ENCODE measurements at regions not wholly inside any gene's neighbourhood (a gene's known extent, or its start where the extent isn't known, plus 50 kb on each side); places are given as distances from the start of the nearest gene placed in this dataset.

DNA sequence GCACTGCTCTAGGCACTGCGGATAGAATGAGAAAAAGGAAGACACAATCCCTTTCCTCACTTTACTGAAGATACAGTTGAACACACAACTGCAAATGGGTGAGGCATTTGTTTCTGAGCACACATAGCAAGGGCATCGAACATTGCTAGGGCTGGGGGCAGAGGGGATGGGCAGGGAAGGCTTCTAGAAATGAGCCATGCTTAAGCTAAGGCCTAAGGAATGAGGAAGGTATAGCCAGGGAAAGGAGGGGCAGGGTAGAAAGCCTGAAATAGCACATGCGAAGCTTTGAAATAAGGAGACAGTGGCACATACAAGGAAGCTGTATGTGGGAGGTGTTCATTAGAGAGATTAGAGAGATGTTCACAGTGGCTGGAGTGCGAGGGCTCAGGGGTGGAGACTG, 92.7 kb downstream of the KIF4B start:
- Histone ChIP-seq H3K9ac (ENCODE audit: low read depth in 1 of 2, low read length in 2 of 2) (no peak overlapping the region), H3K36me3 (ENCODE audit: control insufficient read depth in 1 of 2, insufficient read depth in 2 of 2, low read length in 2 of 2) (no peaks in the 10 kb centered on the region), H3K4me1 (ENCODE audit: control insufficient read depth in 1 of 2, insufficient read depth in 2 of 2, low read length in 2 of 2) (no peaks in the 10 kb centered on the region), H3K27me3 (ENCODE audit: control insufficient read depth in 1 of 2, insufficient read depth in 2 of 2, low read length in 2 of 2) (no peaks in the 10 kb centered on the region), H3K27ac (ENCODE audit: low read depth, low read length) (no peak overlapping the region), H3K4me3 (ENCODE audit: low read depth in 1 of 2, low read length in 2 of 2) (no peak overlapping the region), H3K9me3 (ENCODE audit: control insufficient read depth in 1 of 2, low read length in 2 of 2) (no peaks in the 10 kb centered on the region)

DNA sequence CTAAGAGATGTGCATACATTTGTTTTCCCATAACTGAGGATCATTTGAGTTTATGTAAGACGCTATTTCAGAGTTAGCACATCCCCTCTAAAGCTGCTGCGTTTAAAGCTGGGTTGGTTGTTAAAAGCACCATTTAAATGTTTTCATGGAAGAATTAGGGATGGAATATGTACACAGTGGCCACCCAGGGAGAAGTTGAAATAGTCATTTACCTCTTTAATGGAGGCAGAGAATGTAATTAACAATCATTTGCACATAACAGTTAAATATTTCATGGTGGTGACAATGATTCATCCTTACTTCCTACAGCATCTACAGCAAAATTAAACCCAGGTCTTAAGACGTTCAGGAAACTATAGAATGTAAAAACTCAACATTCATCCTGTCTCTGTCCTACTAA, 100.3 kb downstream of the KIF4B start:
- H3K9me3 ChIP-seq (ENCODE audit: control insufficient read depth in 1 of 2, low read length in 2 of 2): no peaks in the 10 kb centered on the region
- no peak overlapping the region for H3K9ac ChIP-seq (ENCODE audit: low read depth in 1 of 2, low read length in 2 of 2)
- H3K4me3 ChIP-seq (ENCODE audit: low read depth in 1 of 2, low read length in 2 of 2): no peak overlapping the region
- H3K27me3 ChIP-seq (ENCODE audit: control insufficient read depth in 1 of 2, insufficient read depth in 2 of 2, low read length in 2 of 2): no peaks in the 10 kb centered on the region
- H3K4me1 ChIP-seq (ENCODE audit: control insufficient read depth in 1 of 2, insufficient read depth in 2 of 2, low read length in 2 of 2): no peaks in the 10 kb centered on the region
- H3K36me3 ChIP-seq (ENCODE audit: control insufficient read depth in 1 of 2, insufficient read depth in 2 of 2, low read length in 2 of 2): no peaks in the 10 kb centered on the region
- no peak overlapping the region for H3K27ac ChIP-seq (ENCODE audit: low read depth, low read length)

DNA sequence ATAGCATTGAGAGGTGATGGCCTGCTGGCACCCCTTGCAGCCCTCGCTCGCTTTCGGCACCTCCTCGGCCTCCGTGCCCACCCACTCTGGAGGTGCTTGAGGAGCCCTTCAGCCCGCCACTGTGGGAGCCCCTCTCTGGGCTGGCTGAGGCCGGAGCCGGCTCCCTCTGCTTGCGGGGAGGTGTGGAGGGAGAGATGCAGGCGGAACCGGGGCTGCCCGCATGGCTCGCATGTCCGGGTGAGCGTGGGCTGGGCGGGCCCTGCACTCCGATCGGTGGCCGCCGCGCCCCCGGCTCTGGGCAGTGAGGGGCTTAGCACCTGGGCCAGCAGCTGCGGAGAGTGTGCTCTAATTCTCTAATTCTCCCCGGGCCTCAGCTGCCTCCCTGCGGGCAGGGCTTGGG, 101.1 kb downstream of the KIF4B start:
- Histone ChIP-seq H3K9ac (ENCODE audit: low read depth in 1 of 2, low read length in 2 of 2) (no peak overlapping the region), H3K4me1 (ENCODE audit: control insufficient read depth in 1 of 2, insufficient read depth in 2 of 2, low read length in 2 of 2) (no peaks in the 10 kb centered on the region), H3K9me3 (ENCODE audit: control insufficient read depth in 1 of 2, low read length in 2 of 2) (no peaks in the 10 kb centered on the region), H3K27me3 (ENCODE audit: control insufficient read depth in 1 of 2, insufficient read depth in 2 of 2, low read length in 2 of 2) (no peaks in the 10 kb centered on the region), H3K4me3 (ENCODE audit: low read depth in 1 of 2, low read length in 2 of 2) (no peak overlapping the region), H3K27ac (ENCODE audit: low read depth, low read length) (no peak overlapping the region), H3K36me3 (ENCODE audit: control insufficient read depth in 1 of 2, insufficient read depth in 2 of 2, low read length in 2 of 2) (no peaks in the 10 kb centered on the region)

DNA sequence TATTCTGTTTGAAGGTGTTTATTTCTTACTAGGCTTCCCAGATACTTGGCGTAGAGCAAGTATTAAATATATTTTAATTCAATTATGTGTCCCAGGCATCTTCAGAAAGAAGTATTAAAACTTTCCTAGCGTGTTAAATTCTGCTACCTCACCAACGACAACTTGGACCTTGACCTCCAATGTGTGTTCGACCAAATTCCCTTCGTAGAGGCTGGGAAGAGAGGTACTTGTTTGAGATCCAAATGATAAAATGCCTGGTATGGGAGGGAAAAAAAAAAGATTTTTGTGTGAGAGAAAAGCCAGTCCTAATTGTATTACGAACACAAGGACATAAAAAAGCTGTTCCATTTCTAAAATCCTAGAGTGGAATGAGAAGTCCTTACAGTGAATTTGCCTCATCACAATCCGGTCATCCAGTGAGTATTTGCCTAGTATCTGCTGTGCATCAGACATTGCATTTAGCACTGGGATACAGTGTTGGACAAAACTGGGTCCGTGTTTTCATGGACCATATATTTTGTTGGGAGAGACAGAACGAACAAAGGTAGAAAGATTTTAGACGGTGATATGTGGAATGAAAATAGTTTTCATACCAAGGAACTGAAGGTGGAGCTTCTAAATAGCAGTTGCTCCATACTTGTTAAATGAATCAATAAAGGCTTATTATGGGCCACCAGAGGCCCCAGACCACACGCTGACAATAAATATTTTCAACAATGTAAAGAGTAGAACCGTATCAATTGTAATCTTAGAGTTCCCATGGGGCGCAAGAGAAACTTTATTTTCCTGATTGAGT, 103.1 kb downstream of the KIF4B start:
- Histone ChIP-seq H3K4me1 (ENCODE audit: control insufficient read depth in 1 of 2, insufficient read depth in 2 of 2, low read length in 2 of 2) (no peaks in the 10 kb centered on the region), H3K9me3 (ENCODE audit: control insufficient read depth in 1 of 2, low read length in 2 of 2) (no peaks in the 10 kb centered on the region), H3K4me3 (ENCODE audit: low read depth in 1 of 2, low read length in 2 of 2) (no peak overlapping the region), H3K27me3 (ENCODE audit: control insufficient read depth in 1 of 2, insufficient read depth in 2 of 2, low read length in 2 of 2) (no peaks in the 10 kb centered on the region), H3K36me3 (ENCODE audit: control insufficient read depth in 1 of 2, insufficient read depth in 2 of 2, low read length in 2 of 2) (no peaks in the 10 kb centered on the region), H3K27ac (ENCODE audit: low read depth, low read length) (no peak overlapping the region), H3K9ac (ENCODE audit: low read depth in 1 of 2, low read length in 2 of 2) (no peak overlapping the region)

DNA sequence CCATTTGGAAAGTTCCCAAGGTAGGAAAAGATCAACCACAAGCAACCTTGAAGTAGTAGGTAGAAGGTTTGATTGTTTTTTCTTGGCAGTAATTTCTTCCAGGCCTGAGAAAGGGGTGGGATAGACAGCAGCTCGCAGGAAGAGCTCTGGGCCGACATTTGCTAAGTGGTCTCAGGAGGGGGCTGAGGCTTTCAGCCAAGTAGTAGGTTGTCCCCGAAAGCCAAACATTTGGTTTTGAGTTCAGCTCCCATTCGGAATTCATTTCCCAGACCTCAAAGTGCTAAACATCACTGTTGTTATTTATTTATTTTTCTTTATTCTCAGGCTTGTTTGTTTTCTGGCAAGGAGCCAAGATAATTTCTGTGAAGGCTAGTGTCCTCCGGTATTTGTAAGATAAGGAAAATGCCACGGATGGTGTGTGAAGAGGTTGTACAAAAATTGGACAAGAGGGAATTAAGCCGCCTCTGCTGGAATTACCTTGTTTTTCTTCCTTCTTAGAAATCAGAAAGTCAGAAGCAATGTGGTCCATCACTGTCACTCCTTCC, 112.1 kb downstream of the KIF4B start:
- Histone ChIP-seq H3K36me3 (ENCODE audit: control insufficient read depth in 1 of 2, insufficient read depth in 2 of 2, low read length in 2 of 2) (no peaks in the 10 kb centered on the region), H3K9ac (ENCODE audit: low read depth in 1 of 2, low read length in 2 of 2) (no peak overlapping the region), H3K4me3 (ENCODE audit: low read depth in 1 of 2, low read length in 2 of 2) (no peak overlapping the region), H3K4me1 (ENCODE audit: control insufficient read depth in 1 of 2, insufficient read depth in 2 of 2, low read length in 2 of 2) (no peaks in the 10 kb centered on the region), H3K9me3 (ENCODE audit: control insufficient read depth in 1 of 2, low read length in 2 of 2) (no peaks in the 10 kb centered on the region), H3K27me3 (ENCODE audit: control insufficient read depth in 1 of 2, insufficient read depth in 2 of 2, low read length in 2 of 2) (peaks cover 0 to 4% of the 10 kb centered on the region in 2 donors), H3K27ac (ENCODE audit: low read depth, low read length) (no peak overlapping the region)

DNA sequence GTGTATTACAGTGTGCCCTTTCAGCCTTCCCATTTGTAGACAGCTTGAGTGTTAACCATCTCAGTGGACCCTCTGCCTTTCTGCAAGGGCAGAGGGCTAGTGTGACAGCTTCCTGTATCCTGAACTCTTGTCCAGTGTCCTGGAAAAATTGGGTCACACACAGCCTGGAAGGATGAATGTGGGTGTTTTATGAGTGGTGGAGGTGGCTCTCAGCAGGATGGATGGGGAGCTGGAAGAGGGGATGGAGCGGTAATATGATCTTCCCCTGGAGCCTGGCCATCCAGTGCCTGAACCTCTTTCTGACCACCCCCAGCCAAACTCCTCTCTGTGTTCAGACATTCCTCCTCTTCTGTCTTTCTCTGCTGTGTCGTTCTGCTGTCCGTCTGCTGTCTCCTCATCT, 113.0 kb downstream of the KIF4B start:
- H3K27ac ChIP-seq (ENCODE audit: low read depth, low read length): no peak overlapping the region
- no peaks in the 10 kb centered on the region for H3K36me3 ChIP-seq (ENCODE audit: control insufficient read depth in 1 of 2, insufficient read depth in 2 of 2, low read length in 2 of 2)
- H3K4me3 ChIP-seq (ENCODE audit: low read depth in 1 of 2, low read length in 2 of 2): no peak overlapping the region
- H3K9ac ChIP-seq (ENCODE audit: low read depth in 1 of 2, low read length in 2 of 2): no peak overlapping the region
- H3K27me3 ChIP-seq (ENCODE audit: control insufficient read depth in 1 of 2, insufficient read depth in 2 of 2, low read length in 2 of 2): peaks cover 0 to 4% of the 10 kb centered on the region in 2 donors
- no peaks in the 10 kb centered on the region for H3K9me3 ChIP-seq (ENCODE audit: control insufficient read depth in 1 of 2, low read length in 2 of 2)
- H3K4me1 ChIP-seq (ENCODE audit: control insufficient read depth in 1 of 2, insufficient read depth in 2 of 2, low read length in 2 of 2): no peaks in the 10 kb centered on the region

DNA sequence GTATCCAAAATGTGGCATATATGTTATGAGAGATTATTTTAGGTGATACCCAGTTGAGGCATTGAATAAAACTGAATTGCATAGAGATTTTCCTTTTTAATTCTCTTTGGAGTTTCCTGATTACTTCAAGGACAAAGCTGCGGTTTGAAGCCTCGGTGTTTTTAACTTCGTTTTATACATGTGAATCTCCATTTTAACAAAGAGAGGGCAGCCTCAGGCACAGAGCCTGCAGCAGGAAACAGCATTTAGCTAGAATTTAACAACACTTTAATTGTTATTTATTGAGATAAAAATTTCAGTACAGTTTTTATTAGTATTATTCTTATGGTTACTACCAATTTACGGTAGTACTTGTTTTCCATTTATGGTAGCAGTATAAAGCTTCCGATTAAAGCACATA, 114.0 kb downstream of the KIF4B start:
- Histone ChIP-seq H3K9ac (ENCODE audit: low read depth in 1 of 2, low read length in 2 of 2) (no peak overlapping the region), H3K9me3 (ENCODE audit: control insufficient read depth in 1 of 2, low read length in 2 of 2) (no peaks in the 10 kb centered on the region), H3K36me3 (ENCODE audit: control insufficient read depth in 1 of 2, insufficient read depth in 2 of 2, low read length in 2 of 2) (no peaks in the 10 kb centered on the region), H3K4me1 (ENCODE audit: control insufficient read depth in 1 of 2, insufficient read depth in 2 of 2, low read length in 2 of 2) (no peaks in the 10 kb centered on the region), H3K27ac (ENCODE audit: low read depth, low read length) (no peak overlapping the region), H3K4me3 (ENCODE audit: low read depth in 1 of 2, low read length in 2 of 2) (no peak overlapping the region), H3K27me3 (ENCODE audit: control insufficient read depth in 1 of 2, insufficient read depth in 2 of 2, low read length in 2 of 2) (peaks cover 0 to 4% of the 10 kb centered on the region in 2 donors)

DNA sequence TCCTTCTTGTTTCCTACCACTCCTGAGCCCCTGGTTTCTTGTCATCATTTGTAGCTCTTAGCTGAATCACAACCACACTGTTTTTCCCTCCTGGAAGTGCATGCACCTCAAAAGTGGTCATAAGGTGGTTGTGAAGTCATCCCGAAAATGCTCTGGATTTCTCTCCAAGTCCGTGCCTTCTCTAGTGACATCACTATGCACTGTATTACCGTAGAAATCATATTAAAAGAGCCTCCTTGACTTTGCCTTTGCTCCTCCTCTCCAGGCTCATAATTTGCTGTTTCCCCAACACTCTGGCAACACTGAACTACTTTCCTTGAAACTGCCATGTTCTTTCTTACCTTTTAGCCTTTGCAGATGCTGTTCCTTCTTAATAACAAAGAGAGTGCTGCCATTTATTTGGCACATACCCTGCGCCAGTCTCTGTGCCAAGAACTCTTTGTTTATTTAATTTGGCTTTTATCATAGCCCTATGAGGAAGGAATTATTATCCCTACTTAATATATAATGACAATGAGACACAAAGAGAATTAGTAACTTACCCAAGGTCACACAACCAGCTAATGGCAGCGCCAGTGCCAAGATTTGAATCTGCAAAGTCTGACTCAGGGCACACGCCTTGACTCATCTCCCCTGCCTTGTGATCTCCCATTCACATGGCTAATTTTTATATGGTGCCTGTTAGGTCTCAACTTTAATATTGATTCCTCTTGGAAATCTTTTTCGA, 115.4 kb downstream of the KIF4B start:
- Histone ChIP-seq H3K27me3 (ENCODE audit: control insufficient read depth in 1 of 2, insufficient read depth in 2 of 2, low read length in 2 of 2) (peaks cover 0 to 4% of the 10 kb centered on the region in 2 donors), H3K36me3 (ENCODE audit: control insufficient read depth in 1 of 2, insufficient read depth in 2 of 2, low read length in 2 of 2) (no peaks in the 10 kb centered on the region), H3K9ac (ENCODE audit: low read depth in 1 of 2, low read length in 2 of 2) (no peak overlapping the region), H3K27ac (ENCODE audit: low read depth, low read length) (no peak overlapping the region), H3K9me3 (ENCODE audit: control insufficient read depth in 1 of 2, low read length in 2 of 2) (no peaks in the 10 kb centered on the region), H3K4me3 (ENCODE audit: low read depth in 1 of 2, low read length in 2 of 2) (no peak overlapping the region), H3K4me1 (ENCODE audit: control insufficient read depth in 1 of 2, insufficient read depth in 2 of 2, low read length in 2 of 2) (no peaks in the 10 kb centered on the region)

DNA sequence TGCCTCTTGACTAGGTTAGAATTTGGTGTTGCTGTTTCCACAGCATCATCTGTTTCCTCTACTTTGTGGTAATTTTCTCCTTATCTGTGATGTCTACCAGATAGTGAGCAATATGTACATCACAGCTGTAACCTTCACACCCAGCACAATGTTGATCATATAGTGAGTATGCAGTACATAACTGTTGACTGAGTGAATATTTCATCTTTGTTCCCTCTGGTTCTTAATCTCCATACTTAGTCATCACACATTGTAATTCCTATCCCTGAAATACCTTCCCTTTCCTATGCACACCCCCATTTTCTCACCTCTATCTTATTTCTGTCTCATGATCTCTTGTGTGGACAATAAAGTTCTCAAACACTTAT, 115.9 kb downstream of the KIF4B start:
- no peaks in the 10 kb centered on the region for H3K9me3 ChIP-seq (ENCODE audit: control insufficient read depth in 1 of 2, low read length in 2 of 2)
- H3K27ac ChIP-seq (ENCODE audit: low read depth, low read length): no peak overlapping the region
- H3K4me1 ChIP-seq (ENCODE audit: control insufficient read depth in 1 of 2, insufficient read depth in 2 of 2, low read length in 2 of 2): no peaks in the 10 kb centered on the region
- H3K9ac ChIP-seq (ENCODE audit: low read depth in 1 of 2, low read length in 2 of 2): no peak overlapping the region
- H3K27me3 ChIP-seq (ENCODE audit: control insufficient read depth in 1 of 2, insufficient read depth in 2 of 2, low read length in 2 of 2): peaks cover 0 to 4% of the 10 kb centered on the region in 2 donors
- H3K4me3 ChIP-seq (ENCODE audit: low read depth in 1 of 2, low read length in 2 of 2): no peak overlapping the region
- no peaks in the 10 kb centered on the region for H3K36me3 ChIP-seq (ENCODE audit: control insufficient read depth in 1 of 2, insufficient read depth in 2 of 2, low read length in 2 of 2)

DNA sequence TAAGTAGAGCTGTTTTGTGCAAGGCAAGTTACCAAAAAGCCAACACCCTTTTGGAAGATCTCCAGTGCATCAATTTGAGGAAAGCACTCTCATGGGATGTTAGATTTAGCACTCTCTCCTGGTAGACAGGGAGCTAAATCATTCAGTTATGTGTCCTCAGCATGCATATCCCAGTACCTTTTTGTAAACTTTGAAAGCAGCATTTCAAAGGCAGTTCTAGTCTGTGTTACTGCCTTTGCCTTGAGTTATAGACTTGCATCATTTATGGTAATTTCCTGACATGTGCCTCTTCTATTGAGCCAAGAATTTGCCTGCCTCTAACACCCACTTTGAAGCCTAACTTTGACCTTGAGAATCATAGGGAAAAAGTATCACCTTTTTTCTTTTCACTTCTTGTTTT, 120.6 kb downstream of the KIF4B start:
- Histone ChIP-seq H3K27me3 (ENCODE audit: control insufficient read depth in 1 of 2, insufficient read depth in 2 of 2, low read length in 2 of 2) (peaks cover 5% of the 10 kb centered on the region in 2 donors), H3K27ac (ENCODE audit: low read depth, low read length) (no peak overlapping the region), H3K4me3 (ENCODE audit: low read depth in 1 of 2, low read length in 2 of 2) (no peak overlapping the region), H3K9me3 (ENCODE audit: control insufficient read depth in 1 of 2, low read length in 2 of 2) (no peaks in the 10 kb centered on the region), H3K4me1 (ENCODE audit: control insufficient read depth in 1 of 2, insufficient read depth in 2 of 2, low read length in 2 of 2) (no peaks in the 10 kb centered on the region), H3K9ac (ENCODE audit: low read depth in 1 of 2, low read length in 2 of 2) (no peak overlapping the region), H3K36me3 (ENCODE audit: control insufficient read depth in 1 of 2, insufficient read depth in 2 of 2, low read length in 2 of 2) (no peaks in the 10 kb centered on the region)
